HCT116 (cell line): ENCODE measurements at regions not wholly inside any gene's neighbourhood (a gene's known extent, or its start where the extent isn't known, plus 50 kb on each side); places are given as distances from the start of the nearest gene placed in this dataset.

Experiments
- ATAC-seq: fragments of 200-7000 bp; cut with Tn5 transposase; 2 replicates; pipeline ENCODE4 v1.9.1; 2020; ENCODE audit warnings: mild to moderate bottlenecking, moderate library complexity
- BruUV-seq: library from RNA; stranded (reverse); fragments of 400-500 nt; replicated peaks from 2 replicates; lab custom pipeline; 2021; lab: Mats Ljungman, UMichigan
- CTCF ChIA-PET: fragments of 300-600 bp; sonication (Branson Sonifier 250); formaldehyde crosslinking; loops from one replicate; lab custom pipeline; 2021; ENCODE audit warnings: antibody characterized with exemption; lab: Charles Lee
- POLR2A ChIA-PET: fragments of 300-600, 350-600 bp; sonication (Branson Sonifier 250); formaldehyde crosslinking; loops from one replicate; lab custom pipeline; 2021; ENCODE audit warnings: antibody characterized with exemption; lab: Charles Lee
- RAD21 ChIA-PET, 2 experiments: fragments of 300-600 bp; sonication (Branson Sonifier 250); formaldehyde crosslinking; loops; one replicate each; lab custom pipeline; 2023; ENCODE audit warnings: low total read pairs in 2 of 2; ENCODE audit not compliant: uncharacterized antibody in 2 of 2, unreplicated experiment in 2 of 2, low non-redundant PET in 1 of 2; lab: Charles Lee
- DNase-seq: peaks from one replicate; pipeline ENCODE4 v3.0.0-alpha.2; 2010; ENCODE audit warnings: low read depth, low spot score
- H2AFZ ChIP-seq: fragments of 200-600 bp; shearing (Covaris generic), sonication (generic); 2 replicates; pipeline ENCODE4 v1.6.1; 2017; ENCODE audit warnings: low read depth, mixed run types, mixed read lengths, antibody characterized with exemption, low read length; ENCODE audit not compliant: poor library complexity, severe bottlenecking
- H3K27ac ChIP-seq: 2 replicates; pipeline ENCODE4 v1.5.1; 2012; ENCODE audit warnings: low read depth, low read length
- H3K27me3 ChIP-seq: fragments of 200-600 bp; sonication (generic); 2 replicates; pipeline ENCODE4 v1.6.1; 2016; ENCODE audit warnings: mixed run types, low read length, mixed read lengths; ENCODE audit not compliant: insufficient read depth
- H3K36me3 ChIP-seq, 2 experiments: fragments of 200-500 bp in 1 of 2; fragments of 200-600 bp in 1 of 2; sonication (Bioruptor generic) in 1 of 2; sonication (generic) in 1 of 2; 2 replicates each; pipeline versions ENCODE4 v1.5.1 to v1.6.1; 2014 to 2016; ENCODE audit warnings: low read length in 2 of 2, inconsistent platforms in 1 of 2, mixed read lengths in 1 of 2, mixed run types in 1 of 2; ENCODE audit not compliant: insufficient read depth in 2 of 2, control insufficient read depth in 1 of 2
- H3K4me1 ChIP-seq, 2 experiments: fragments of 200-600 bp in 1 of 2; sonication (generic) in 1 of 2; 2 replicates each; pipeline versions ENCODE4 v1.5.1 to v1.6.1; 2012 to 2017; ENCODE audit warnings: low read length in 2 of 2, inconsistent platforms in 1 of 2, mild to moderate bottlenecking in 1 of 2, mixed read lengths in 1 of 2, mixed run types in 1 of 2, moderate library complexity in 1 of 2; ENCODE audit not compliant: insufficient read depth in 2 of 2, control insufficient read depth in 1 of 2
- H3K4me2 ChIP-seq: fragments of 200-600 bp; sonication (generic); 2 replicates; pipeline ENCODE4 v1.6.1; 2017; ENCODE audit warnings: mixed run types, low read length, mixed read lengths
- H3K4me3 ChIP-seq, 2 experiments: fragments of 200-600 bp in 1 of 2; sonication (generic) in 1 of 2; replicated peaks in 1 of 2; 2 replicates each; pipeline ENCODE4 v1.5.1; 2011 to 2016; ENCODE audit warnings: low read length in 2 of 2, control low read depth in 1 of 2, low read depth in 1 of 2, mild to moderate bottlenecking in 1 of 2, mixed read lengths in 1 of 2, mixed run types in 1 of 2
- H3K79me2 ChIP-seq: fragments of 200-600 bp; sonication (generic); 2 replicates; pipeline ENCODE4 v1.6.1; 2017; ENCODE audit warnings: mild to moderate bottlenecking, mixed run types, low read length, moderate library complexity, mixed read lengths; ENCODE audit not compliant: insufficient read depth
- H3K9ac ChIP-seq: fragments of 200-600 bp; sonication (generic); 2 replicates; pipeline ENCODE4 v1.6.1; 2016; ENCODE audit warnings: low read length, mixed read lengths
- H3K9me2 ChIP-seq: fragments of 200-600 bp; sonication (generic), shearing (Covaris generic); 2 replicates; pipeline ENCODE4 v1.6.1; 2017; ENCODE audit warnings: mixed run types, mild to moderate bottlenecking, moderate library complexity; ENCODE audit not compliant: insufficient read depth
- H3K9me3 ChIP-seq, 2 experiments: fragments of 200-500 bp in 1 of 2; fragments of 200-600 bp in 1 of 2; sonication (Bioruptor generic) in 1 of 2; sonication (generic) in 1 of 2; 2 replicates each; pipeline ENCODE4 v1.6.1; 2014 to 2017; ENCODE audit warnings: low read length in 2 of 2, mixed read lengths in 2 of 2, inconsistent platforms in 1 of 2, low read depth in 1 of 2, mild to moderate bottlenecking in 1 of 2, mixed run types in 1 of 2, moderate library complexity in 1 of 2; ENCODE audit not compliant: control insufficient read depth in 1 of 2, insufficient read depth in 1 of 2
- H4K20me1 ChIP-seq: fragments of 200-600 bp; sonication (generic), shearing (Covaris generic); 2 replicates; pipeline ENCODE4 v1.6.1; 2017; ENCODE audit warnings: mixed run types, mild to moderate bottlenecking, moderate library complexity; ENCODE audit not compliant: insufficient read depth
- ATF3 ChIP-seq: IDR thresholded peaks from 2 replicates; pipeline ENCODE4 v1.6.1; 2012
- CBX3 ChIP-seq: IDR thresholded peaks from 2 replicates; pipeline ENCODE4 v1.6.1; 2012; ENCODE audit warnings: low read depth
- CTCF ChIP-seq, 3 experiments: fragments of 200-600 bp in 1 of 3; sonication (generic) in 1 of 3; IDR thresholded peaks in 2 of 3; conservative IDR thresholded peaks in 1 of 3; 2 replicates each; pipeline ENCODE4 v1.5.1; 2012 to 2017; ENCODE audit warnings: low read depth in 2 of 3, low read length in 2 of 3, antibody characterized with exemption in 1 of 3, borderline replicate concordance in 1 of 3, control low read depth in 1 of 3, mild to moderate bottlenecking in 1 of 3, mixed read lengths in 1 of 3, mixed run types in 1 of 3, moderate library complexity in 1 of 3; ENCODE audit not compliant: insufficient read depth in 1 of 3
- EGR1 ChIP-seq: IDR thresholded peaks from 2 replicates; pipeline ENCODE4 v1.6.1; 2012; ENCODE audit warnings: low read depth
- ELF1 ChIP-seq: IDR thresholded peaks from 2 replicates; pipeline ENCODE4 v1.6.1; 2012; ENCODE audit warnings: low read depth, borderline replicate concordance
- FOSL1 ChIP-seq: IDR thresholded peaks from 2 replicates; pipeline ENCODE4 v1.6.1; 2012; ENCODE audit warnings: low read depth
- JUND ChIP-seq: IDR thresholded peaks from 2 replicates; pipeline ENCODE4 v1.6.1; 2012
- MAX ChIP-seq: IDR thresholded peaks from 2 replicates; pipeline ENCODE4 v1.6.1; 2012
- POLR2AphosphoS5 ChIP-seq: IDR thresholded peaks from 2 replicates; pipeline ENCODE4 v1.6.1; 2011; ENCODE audit warnings: mild to moderate bottlenecking, low read depth, low read length, moderate library complexity
- SP1 ChIP-seq: IDR thresholded peaks from 2 replicates; pipeline ENCODE4 v1.6.1; 2012; ENCODE audit warnings: low read depth
- TCF7L2 ChIP-seq: IDR thresholded peaks from 2 replicates; pipeline ENCODE4 v1.7.0; 2011; ENCODE audit warnings: borderline replicate concordance, inconsistent platforms; ENCODE audit not compliant: insufficient read depth, insufficient read length; ENCODE audit errors: extremely low read depth
- YY1 ChIP-seq: IDR thresholded peaks from 2 replicates; pipeline ENCODE4 v1.6.1; 2011; ENCODE audit warnings: low read length, low read depth, moderate library complexity, mild to moderate bottlenecking; ENCODE audit not compliant: insufficient replicate concordance; ENCODE audit errors: extremely low read depth
- ZFX ChIP-seq: fragments of 450-650 bp; IDR thresholded peaks from 2 replicates; pipeline ENCODE4 v1.6.1; 2017
- ZNF274 ChIP-seq: fragments of 200-500 bp; sonication (Bioruptor generic); IDR thresholded peaks from 2 replicates; pipeline ENCODE4 v1.6.1; 2014; ENCODE audit warnings: mild to moderate bottlenecking, low read depth, low read length, inconsistent platforms
- intact Hi-C: fragments of 100-400 bp; cut with micrococcal nuclease; formaldehyde crosslinking; loops from 2 replicates; pipeline ENCODE4 v1.10.0; 2022
- TF ChIP-seq, protein P1 (sequence below): IDR thresholded peaks from 2 replicates; pipeline ENCODE4 v1.6.1; 2011; ENCODE audit warnings: mild to moderate bottlenecking, low read length, moderate library complexity; ENCODE audit not compliant: insufficient replicate concordance; ENCODE audit errors: extremely low read depth

DNA sequence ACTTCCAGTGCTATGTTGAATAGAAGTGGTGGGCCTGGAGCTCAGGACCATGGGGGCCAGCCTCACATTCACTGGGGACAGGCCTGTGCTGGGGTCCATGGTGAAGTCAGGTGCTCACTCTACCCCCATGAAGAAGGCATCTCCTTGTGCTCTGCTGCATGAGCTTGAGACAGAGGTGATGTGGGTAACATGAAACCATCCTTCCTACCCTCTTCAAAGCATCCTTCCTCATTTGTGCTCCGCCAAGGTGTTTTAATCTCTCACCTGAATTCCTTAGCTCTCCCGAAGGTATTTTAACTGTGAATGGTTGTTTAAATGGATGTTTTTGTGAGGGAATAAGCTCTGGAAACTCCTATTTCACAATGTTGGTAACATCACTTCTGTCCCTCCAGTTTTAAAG, 209.6 kb upstream of the PCSK2 start:
- H3K9me2 ChIP-seq: no peaks in the 10 kb centered on the region
- DNase-seq: no peak
- CTCF ChIA-PET: no interaction called here
- no peak overlapping the region for H3K27ac ChIP-seq
- RAD21 ChIA-PET: no interaction called here
- no peak overlapping the region for H2AFZ ChIP-seq
- H3K36me3 ChIP-seq: no peaks in the 10 kb centered on the region
- POLR2A ChIA-PET: no interaction called here
- H3K9ac ChIP-seq: no peak overlapping the region
- no peak overlapping the region for H3K4me3 ChIP-seq
- no peak for ATAC-seq
- BruUV-seq: no TSS peak
- H4K20me1 ChIP-seq: no peaks in the 10 kb centered on the region
- no peaks in the 10 kb centered on the region for H3K9me3 ChIP-seq
- no peaks in the 10 kb centered on the region for H3K79me2 ChIP-seq
- intact Hi-C loops: no loop called here
- no peaks in the 10 kb centered on the region for H3K4me1 ChIP-seq
- H3K4me2 ChIP-seq: no peak overlapping the region
- TF ChIP-seq SP1 (no peak), ELF1 (no peak), CBX3 (no peak), TCF7L2 (no peak), POLR2AphosphoS5 (no peak), EGR1 (no peak), MAX (no peak), JUND (no peak), ATF3 (no peak), FOSL1 (no peak), ZNF274 (no peak), CTCF (IDR thresholded peaks at IDR 0.05 in 2 of 3, conservative IDR thresholded peaks at IDR 0.05 in 1 of 3; ENCODE audit: borderline replicate concordance in 1 of 3, insufficient read depth in 1 of 3, low read depth in 2 of 3, low read length in 2 of 3) (no peak), ZFX (no peak), YY1 (no peak)
- TF ChIP-seq, protein P1, sequence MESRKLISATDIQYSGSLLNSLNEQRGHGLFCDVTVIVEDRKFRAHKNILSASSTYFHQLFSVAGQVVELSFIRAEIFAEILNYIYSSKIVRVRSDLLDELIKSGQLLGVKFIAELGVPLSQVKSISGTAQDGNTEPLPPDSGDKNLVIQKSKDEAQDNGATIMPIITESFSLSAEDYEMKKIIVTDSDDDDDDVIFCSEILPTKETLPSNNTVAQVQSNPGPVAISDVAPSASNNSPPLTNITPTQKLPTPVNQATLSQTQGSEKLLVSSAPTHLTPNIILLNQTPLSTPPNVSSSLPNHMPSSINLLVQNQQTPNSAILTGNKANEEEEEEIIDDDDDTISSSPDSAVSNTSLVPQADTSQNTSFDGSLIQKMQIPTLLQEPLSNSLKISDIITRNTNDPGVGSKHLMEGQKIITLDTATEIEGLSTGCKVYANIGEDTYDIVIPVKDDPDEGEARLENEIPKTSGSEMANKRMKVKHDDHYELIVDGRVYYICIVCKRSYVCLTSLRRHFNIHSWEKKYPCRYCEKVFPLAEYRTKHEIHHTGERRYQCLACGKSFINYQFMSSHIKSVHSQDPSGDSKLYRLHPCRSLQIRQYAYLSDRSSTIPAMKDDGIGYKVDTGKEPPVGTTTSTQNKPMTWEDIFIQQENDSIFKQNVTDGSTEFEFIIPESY: no peak
- no peaks in the 10 kb centered on the region for H3K27me3 ChIP-seq
